ENCODE measurements at regions not wholly inside any gene's neighbourhood (a gene's known extent, or its start where the extent isn't known, plus 50 kb on each side); places are given as distances from the start of the nearest gene placed in this dataset.

- CTCF ChIA-PET (ENCODE audit: unreplicated experiment) = no interaction called here
- H3K36me3 ChIP-seq (ENCODE audit: insufficient read depth, low read length) = no peaks in the 10 kb centered on the region
Measured at GRCh38 chr10:34906067-34906965, 91.2 kb upstream of the PARD3 start.

DNA sequence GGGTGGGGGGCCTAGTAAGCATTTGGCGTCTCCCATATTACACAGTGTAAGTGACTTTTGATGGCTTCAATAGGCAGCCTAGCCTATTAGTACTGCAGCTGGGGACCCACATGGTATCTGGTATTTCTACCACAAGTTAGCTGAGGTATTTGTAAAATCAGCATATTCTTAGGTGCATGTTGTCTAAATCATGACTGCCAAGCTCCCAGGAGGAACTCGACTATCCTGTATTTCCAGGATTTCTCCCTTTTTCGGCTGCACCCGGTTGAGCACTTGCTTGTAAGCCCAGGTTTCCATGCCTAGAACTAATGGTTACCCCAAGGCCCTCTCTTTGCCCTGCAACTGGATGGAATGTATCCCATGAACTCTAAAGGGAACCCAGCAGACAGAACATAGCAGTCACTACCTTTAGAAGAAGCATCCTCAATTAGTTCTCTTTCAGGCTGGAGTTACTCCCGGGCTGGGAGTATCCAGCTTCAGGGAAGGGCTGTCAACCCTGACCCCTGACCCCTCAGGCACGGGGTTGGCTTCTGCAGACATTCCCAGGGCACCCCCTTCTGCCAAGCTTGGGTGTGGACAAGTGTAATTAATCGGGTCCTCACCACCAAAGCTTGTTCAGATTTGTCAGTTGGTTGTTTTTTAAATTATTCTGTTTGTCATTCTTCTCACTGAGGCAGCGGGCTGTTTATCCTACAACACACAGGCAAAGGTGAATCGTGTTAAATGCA is 90.3 kb upstream of the PARD3 start:
- Histone ChIP-seq H2AFZ (ENCODE audit: low read length) (no peak overlapping the region), H3K27ac (ENCODE audit: low read depth, low read length, poor library complexity, severe bottlenecking) (no peak overlapping the region), H3K9me3 (ENCODE audit: low read length) (no peaks in the 10 kb centered on the region), H3K9me2 (ENCODE audit: insufficient read depth, low read length) (no peaks in the 10 kb centered on the region), H3K4me3 (ENCODE audit: low read depth, low read length, poor library complexity, severe bottlenecking) (no peak overlapping the region), H3K79me2 (ENCODE audit: insufficient read depth, low read depth, low read length) (no peaks in the 10 kb centered on the region), H3K4me2 (ENCODE audit: low read length) (no peak overlapping the region), H4K20me1 (ENCODE audit: insufficient read depth, low read length) (no peaks in the 10 kb centered on the region), H3K36me3 (ENCODE audit: insufficient read depth, low read length) (no peaks in the 10 kb centered on the region), H3K4me1 (ENCODE audit: insufficient read depth, low read length, poor library complexity, severe bottlenecking) (no peaks in the 10 kb centered on the region)
- no peak for DNase-seq (ENCODE audit: low spot score)
- intact Hi-C loops (cut with micrococcal nuclease; ENCODE audit: unreplicated experiment) = no loop called here
- TF ChIP-seq CTCF (conservative IDR thresholded peaks at IDR 0.05; ENCODE audit: low read length) (no peak), EZH2phosphoT487 (IDR thresholded peaks at IDR 0.05; ENCODE audit: borderline replicate concordance, low read depth, low read length) (no peak)
- POLR2A ChIA-PET = interaction anchor here (0.7 kb wide), 1 partner anchor 200 kb away, joined by 3 read pairs; no protein-coding TSS in a partner anchor
- no TSS peak for BruUV-seq (replicated peaks)
- CTCF ChIA-PET (ENCODE audit: unreplicated experiment) = no interaction called here

More at GRCh38 chr10:34906067-34906965, 91.2 kb upstream of the PARD3 start:
- intact Hi-C loops (cut with micrococcal nuclease; ENCODE audit: unreplicated experiment) = no loop called here
- Histone ChIP-seq H3K4me3 (ENCODE audit: low read depth, low read length, poor library complexity, severe bottlenecking) (no peak overlapping the region), H2AFZ (ENCODE audit: low read length) (no peak overlapping the region), H4K20me1 (ENCODE audit: insufficient read depth, low read length) (no peaks in the 10 kb centered on the region), H3K4me1 (ENCODE audit: insufficient read depth, low read length, poor library complexity, severe bottlenecking) (no peaks in the 10 kb centered on the region), H3K27ac (ENCODE audit: low read depth, low read length, poor library complexity, severe bottlenecking) (no peak overlapping the region), H3K79me2 (ENCODE audit: insufficient read depth, low read depth, low read length) (no peaks in the 10 kb centered on the region), H3K9me2 (ENCODE audit: insufficient read depth, low read length) (no peaks in the 10 kb centered on the region), H3K4me2 (ENCODE audit: low read length) (no peak overlapping the region), H3K9me3 (ENCODE audit: low read length) (no peaks in the 10 kb centered on the region)
- TF ChIP-seq CTCF (conservative IDR thresholded peaks at IDR 0.05; ENCODE audit: low read length) (no peak), EZH2phosphoT487 (IDR thresholded peaks at IDR 0.05; ENCODE audit: borderline replicate concordance, low read depth, low read length) (no peak)
- BruUV-seq (replicated peaks) = no TSS peak
- DNase-seq (ENCODE audit: low spot score) = no peak
- POLR2A ChIA-PET = no interaction called here
